ENCODE measurements at regions not wholly inside any gene's neighbourhood (a gene's known extent, or its start where the extent isn't known, plus 50 kb on each side); places are given as distances from the start of the nearest gene placed in this dataset.

DNA sequence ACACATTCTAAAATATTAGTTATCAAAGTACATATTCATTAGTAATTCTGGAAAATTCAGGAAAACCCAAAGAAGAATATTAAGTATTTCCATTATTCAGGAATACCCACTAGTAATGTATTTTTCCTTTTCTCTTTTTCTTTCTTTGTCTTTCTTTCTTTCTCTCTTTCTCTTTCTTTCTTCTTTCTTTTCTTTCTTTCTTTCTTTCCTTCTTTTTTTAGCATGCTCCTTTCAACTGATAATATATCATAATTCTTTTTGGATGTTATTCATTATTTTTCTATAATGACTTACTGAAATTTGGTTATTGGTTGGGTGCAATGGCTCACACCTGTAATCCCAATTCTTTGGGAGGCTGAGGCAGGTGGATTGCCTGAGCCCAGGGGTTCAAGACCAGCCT is 175.6 kb upstream of the RAB4A start:
- H3K27ac Mint-ChIP-seq, result no peak overlapping the region
- no peaks in the 10 kb centered on the region for H3K9me3 Mint-ChIP-seq

DNA sequence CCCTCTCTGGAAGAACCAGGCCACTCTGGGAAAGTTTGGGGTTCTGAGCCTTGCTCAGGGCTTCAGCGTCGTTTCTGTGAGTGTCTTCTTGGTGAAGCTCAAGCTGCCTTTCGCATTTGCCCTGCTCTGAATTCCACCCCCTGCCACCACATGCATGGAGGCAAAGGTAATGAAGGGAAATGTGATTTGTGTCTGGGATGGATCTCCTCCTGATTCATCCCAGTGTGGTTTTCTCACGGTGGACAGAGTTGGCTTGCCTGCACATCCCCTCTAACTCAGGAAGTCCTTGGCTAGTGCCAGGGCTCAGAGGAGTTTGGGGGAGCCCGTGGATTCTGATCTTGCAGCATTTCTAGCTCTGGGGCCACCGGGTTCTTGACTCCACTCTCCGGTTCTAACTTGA is 173.6 kb upstream of the RAB4A start:
- no peaks in the 10 kb centered on the region for H3K9me3 Mint-ChIP-seq
- ATAC-seq (no peak), DNase-seq (ENCODE audit: low spot score in 2 of 2) (no peak)
- H3K27ac Mint-ChIP-seq, result no peak overlapping the region
- no peaks in the 10 kb centered on the region for H3K36me3 Mint-ChIP-seq
- no peak overlapping the region for H3K4me3 Mint-ChIP-seq
- peaks cover 3% of the 10 kb centered on the region for H3K4me1 Mint-ChIP-seq

More for the DNA sequence above, 175.6 kb upstream of the RAB4A start:
- Mint-ChIP-seq H3K4me3 (no peak overlapping the region), H3K36me3 (no peaks in the 10 kb centered on the region), H3K4me1 (no peaks in the 10 kb centered on the region)
- ATAC-seq, result no peak
- DNase-seq (ENCODE audit: low spot score in 2 of 2), result no peak

DNA sequence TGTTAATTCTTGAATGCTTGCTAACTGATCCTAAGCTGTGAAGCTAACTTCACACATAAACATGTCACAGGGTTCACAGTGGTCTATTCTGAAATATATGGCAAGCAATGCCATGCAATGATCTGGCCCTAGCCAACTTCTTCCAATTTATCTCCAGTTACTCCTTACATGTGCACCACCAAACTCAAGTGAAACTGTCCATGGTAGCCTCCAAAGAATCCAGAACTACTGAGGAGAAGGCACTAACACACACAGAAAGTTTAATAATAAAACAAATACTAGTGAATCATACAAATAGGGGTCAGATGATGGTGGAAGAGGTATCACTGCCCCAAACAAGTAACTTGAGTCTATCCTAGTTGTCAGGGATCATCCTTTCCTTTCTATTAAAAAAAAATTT is 172.6 kb upstream of the RAB4A start:
- Mint-ChIP-seq H3K4me1 (peaks cover 6% of the 10 kb centered on the region), H3K27ac (no peak overlapping the region), H3K36me3 (no peaks in the 10 kb centered on the region), H3K9me3 (no peaks in the 10 kb centered on the region), H3K4me3 (no peak overlapping the region)
- no peak for ATAC-seq
- no peak for DNase-seq (ENCODE audit: low spot score in 2 of 2)

DNA sequence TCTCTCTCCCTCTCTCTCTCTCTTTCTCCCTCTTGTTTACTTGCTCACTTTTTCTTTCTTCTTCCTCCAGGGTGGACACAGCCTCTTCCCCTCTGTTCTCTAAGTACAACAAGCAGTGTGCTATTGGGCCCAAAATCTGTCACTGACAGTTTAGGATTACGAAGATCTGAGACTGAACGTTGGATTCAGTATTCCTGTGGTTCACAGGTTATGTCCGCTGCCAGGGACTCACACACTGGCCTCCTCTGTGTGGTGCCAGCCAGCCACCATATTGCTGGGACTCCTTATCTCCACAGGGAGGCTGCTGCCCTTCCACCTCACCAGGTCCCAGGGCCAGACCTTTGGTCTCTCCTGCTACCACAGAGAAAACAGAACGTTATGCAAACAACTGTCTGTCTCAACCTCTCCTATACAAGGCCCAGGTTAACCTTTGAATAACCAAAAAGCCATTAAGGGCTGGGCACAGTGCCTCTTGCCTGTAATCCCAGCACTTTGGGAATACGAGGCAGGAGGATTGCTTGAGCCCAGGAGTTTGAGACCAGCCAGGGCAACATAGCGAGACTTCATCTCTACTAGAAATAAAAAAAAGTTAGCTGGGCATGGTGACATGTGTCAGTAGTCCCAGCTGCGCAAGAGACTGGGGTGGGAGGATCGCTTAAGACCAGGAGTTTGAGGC is 171.9 kb upstream of the RAB4A start:
- peaks cover 6% of the 10 kb centered on the region for H3K4me1 Mint-ChIP-seq
- H3K4me3 Mint-ChIP-seq, result no peak overlapping the region
- no peaks in the 10 kb centered on the region for H3K9me3 Mint-ChIP-seq
- H3K27ac Mint-ChIP-seq, result no peak overlapping the region
- no peaks in the 10 kb centered on the region for H3K36me3 Mint-ChIP-seq
- DNase-seq (ENCODE audit: low spot score in 2 of 2) (no peak), ATAC-seq (no peak)

DNA sequence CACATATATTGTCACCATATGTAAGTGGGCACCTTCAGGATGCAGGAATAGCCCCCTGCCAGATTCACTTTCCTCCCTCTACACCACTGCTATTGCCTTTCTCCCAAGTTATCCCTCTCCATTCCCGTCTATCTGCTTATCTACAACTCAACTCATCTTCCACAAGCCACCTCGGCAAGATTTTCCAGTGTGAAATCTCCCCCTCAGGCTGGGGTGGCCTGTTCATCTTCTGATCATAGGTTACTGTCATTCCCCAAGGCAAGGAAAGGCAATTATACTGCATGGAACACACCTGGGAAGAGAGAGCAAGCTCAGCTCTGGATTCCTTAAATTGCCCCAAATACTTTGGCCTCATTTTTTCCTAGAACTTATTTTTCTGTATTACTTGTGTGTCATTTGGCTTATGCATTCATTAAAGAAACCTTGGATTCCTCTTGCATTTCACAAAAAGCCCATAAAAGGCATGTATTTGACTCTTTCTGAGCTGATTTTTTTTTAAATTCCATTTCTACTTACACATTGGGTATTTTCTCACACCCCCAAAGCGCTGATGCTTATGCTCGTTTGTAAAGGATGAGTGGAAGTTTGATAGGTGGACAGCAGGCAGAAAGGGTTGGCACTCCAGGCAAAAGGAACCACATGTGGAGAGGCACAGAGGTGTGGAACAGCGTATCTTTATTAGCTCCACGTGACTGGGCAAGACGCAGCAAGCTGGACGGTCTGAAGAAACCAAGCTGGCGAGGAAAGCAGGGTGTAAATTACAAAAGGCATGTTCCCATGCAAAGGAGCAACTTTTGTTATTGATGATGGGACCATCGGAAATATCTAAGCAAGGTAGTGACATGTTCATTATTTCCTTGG is 169.7 kb upstream of the RAB4A start:
- no peak for ATAC-seq
- no peaks in the 10 kb centered on the region for H3K9me3 Mint-ChIP-seq

DNA sequence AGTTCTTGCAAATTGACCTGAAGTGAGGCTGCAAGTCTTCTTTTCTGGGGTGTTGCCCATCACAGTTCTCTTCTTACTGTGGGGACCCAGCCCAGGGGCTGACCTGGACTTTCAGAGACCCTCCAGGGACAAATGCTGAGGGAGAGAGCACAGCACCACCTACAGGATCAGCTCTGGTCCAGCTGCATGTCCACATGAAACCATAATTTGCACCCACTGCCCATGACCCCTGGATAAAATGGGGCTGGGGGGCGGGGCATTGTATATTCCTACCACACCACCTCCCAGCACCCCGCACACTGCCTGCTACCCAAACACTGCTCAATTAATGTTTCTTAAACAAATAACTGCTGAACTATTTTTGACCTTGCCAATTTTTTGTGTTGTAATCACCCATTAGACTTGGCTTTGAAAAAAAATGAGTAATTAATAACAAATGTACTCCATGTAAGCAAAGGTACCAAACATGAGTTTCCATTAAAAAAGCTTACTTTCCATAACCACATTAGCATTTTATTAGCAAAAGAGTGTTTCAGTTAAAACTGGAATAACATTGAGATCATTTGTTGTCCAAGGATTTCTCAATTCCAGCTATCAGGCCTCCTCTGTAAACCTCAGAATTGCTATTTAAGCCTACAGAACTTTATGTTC is 168.0 kb upstream of the RAB4A start:
- Mint-ChIP-seq H3K4me1 (peaks cover 14% of the 10 kb centered on the region), H3K9me3 (no peaks in the 10 kb centered on the region), H3K4me3 (no peak overlapping the region), H3K27ac (no peak overlapping the region), H3K36me3 (no peaks in the 10 kb centered on the region)
- no peak for DNase-seq (ENCODE audit: low spot score in 2 of 2)
- no peak for ATAC-seq

More for the DNA sequence above, 169.7 kb upstream of the RAB4A start:
- H3K4me1 Mint-ChIP-seq, result peaks cover 6% of the 10 kb centered on the region
- H3K36me3 Mint-ChIP-seq, result no peaks in the 10 kb centered on the region
- H3K27ac Mint-ChIP-seq, result no peak overlapping the region
- no peak overlapping the region for H3K4me3 Mint-ChIP-seq
- no peak for DNase-seq (ENCODE audit: low spot score in 2 of 2)

DNA sequence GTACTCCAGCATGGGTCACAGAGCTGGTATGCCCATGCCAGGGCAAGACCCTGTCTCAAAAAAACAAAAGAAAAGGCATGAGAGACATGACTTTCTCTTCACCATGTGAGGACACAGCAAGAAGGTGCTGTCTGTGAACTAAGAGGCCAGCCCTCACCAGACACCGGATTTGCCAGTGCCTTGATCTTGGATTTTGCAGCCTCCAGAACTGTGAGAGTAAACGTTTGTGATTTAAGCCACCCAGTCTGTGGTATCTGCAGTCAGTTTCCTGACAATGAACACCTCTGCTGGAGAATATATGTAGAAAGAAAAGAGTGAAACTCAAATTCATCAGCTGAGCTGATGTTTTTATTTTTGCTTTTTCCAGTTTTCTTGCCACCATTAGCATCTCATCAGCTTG is 166.3 kb upstream of the RAB4A start:
- Mint-ChIP-seq H3K36me3 (no peaks in the 10 kb centered on the region), H3K9me3 (no peaks in the 10 kb centered on the region), H3K4me3 (no peak overlapping the region), H3K27ac (no peak overlapping the region), H3K4me1 (peaks cover 23% of the 10 kb centered on the region)
- DNase-seq (ENCODE audit: low spot score in 2 of 2) (no peak), ATAC-seq (no peak)

DNA sequence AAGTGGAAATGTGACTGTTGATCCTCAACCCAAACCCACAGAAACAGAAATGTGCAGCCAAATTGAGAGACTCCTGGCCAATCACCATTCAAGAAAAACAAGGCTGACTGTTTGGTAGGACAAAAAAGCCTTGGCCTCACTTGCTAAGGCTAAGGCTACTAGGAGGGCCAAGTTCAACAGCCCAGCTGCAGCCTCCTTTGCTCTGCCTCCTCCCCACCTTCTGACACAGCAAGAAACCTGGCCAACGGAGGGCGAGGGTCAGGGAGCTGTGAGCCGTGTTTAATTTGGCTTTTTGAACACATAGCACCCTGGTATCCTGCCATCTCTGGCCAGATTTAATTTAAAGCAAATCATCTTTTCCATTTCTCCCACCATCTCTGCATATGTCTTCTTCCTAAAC is 165.8 kb upstream of the RAB4A start:
- ATAC-seq, result no peak
- no peaks in the 10 kb centered on the region for H3K9me3 Mint-ChIP-seq
- no peak for DNase-seq (ENCODE audit: low spot score in 2 of 2)
- no peak overlapping the region for H3K27ac Mint-ChIP-seq
- no peak overlapping the region for H3K4me3 Mint-ChIP-seq
- H3K36me3 Mint-ChIP-seq, result no peaks in the 10 kb centered on the region
- peaks cover 23% of the 10 kb centered on the region for H3K4me1 Mint-ChIP-seq

DNA sequence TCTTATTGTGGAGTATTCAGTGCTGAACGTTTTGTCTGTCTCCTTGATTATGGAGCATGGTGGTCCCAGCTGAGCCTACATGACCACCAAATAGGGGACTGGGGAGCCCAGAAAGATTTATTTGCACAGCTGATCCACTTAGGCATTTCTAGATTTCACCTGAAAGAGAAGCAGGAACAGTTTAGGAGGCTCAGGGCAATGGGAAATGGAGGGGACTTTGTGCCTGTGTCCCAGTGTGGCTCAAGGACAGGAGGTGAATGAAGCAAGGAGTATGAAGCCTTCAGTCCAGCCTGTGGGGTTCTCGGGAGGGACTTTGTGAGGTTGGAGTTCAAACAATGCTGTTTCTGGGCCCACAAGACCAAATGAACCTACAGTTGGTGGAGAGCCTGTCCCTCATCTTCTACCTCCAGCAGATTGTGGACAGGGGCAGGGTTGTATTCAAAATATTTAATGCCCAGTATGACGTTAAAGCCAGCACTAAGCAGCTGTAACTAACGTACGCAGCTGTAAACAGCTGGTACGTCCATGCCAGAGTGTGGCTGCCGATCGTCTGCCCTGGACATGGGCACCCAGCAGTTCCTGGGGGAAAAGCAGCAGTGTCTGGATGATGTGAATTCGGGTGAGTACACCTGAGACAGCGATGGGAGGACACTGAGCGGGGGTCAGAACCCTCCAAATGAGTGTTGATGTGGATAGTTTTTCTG is 164.9 kb upstream of the RAB4A start:
- Mint-ChIP-seq H3K9me3 (no peaks in the 10 kb centered on the region), H3K27ac (no peak overlapping the region)
- no peak for ATAC-seq

DNA sequence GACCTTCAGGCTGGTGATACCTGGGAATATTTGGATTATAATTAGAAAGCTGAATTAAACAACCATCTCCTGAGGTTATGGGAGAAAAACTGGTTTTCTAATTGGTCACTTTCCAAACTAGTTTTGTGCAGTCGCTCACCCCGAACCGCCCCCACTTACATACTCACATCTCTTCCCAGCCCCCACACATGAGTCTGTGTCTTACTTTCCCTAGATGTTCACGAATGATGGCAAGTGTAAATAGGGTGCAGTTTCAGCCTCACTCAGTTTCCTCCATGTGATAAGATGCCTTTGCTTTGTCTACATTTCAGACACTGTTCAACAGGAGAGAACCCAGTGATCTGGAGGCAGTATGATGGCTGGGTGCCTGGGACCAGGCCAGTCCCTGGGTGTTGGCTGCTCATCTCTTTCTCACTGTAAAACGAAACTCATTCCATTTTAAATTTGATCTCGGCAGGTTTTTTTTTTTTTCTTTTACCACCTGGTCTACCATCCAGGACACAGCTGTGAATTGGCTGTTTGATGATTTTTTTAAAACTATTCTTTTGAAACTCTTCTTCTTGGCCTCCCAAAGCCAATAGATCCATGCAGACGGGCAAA is 164.3 kb upstream of the RAB4A start:
- Mint-ChIP-seq H3K9me3 (no peaks in the 10 kb centered on the region), H3K27ac (no peak overlapping the region), H3K4me3 (no peak overlapping the region), H3K36me3 (no peaks in the 10 kb centered on the region), H3K4me1 (peaks cover 23% of the 10 kb centered on the region)
- DNase-seq (ENCODE audit: low spot score in 2 of 2) (no peak), ATAC-seq (no peak)

More for the DNA sequence above, 164.9 kb upstream of the RAB4A start:
- no peaks in the 10 kb centered on the region for H3K36me3 Mint-ChIP-seq
- DNase-seq (ENCODE audit: low spot score in 2 of 2), result no peak
- H3K4me3 Mint-ChIP-seq, result no peak overlapping the region
- H3K4me1 Mint-ChIP-seq, result peaks cover 23% of the 10 kb centered on the region

DNA sequence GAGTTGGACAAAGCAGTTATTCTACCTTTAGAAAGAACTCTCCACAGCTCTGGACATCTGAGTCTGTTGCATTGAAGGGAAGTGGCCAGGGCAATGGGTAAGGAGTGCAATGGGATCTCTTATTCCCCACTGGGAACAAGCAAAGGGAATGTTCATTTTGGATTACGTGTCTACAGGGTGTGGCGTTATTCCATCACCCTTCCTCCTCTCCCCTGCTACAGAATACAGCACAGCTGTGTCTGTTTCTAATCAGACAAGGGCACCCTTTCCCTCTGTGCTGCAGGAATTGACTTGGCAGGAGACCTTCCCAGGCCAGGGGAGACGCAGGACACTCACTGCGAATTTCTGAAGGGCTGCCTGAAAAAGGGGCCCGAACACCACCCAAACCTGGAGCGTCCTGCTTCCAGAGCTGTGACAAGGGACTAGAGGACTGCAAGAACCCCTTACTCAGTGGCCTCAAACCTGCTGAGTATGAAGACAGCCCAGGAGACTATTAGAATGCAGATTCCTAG is 163.6 kb upstream of the RAB4A start:
- Mint-ChIP-seq H3K27ac (no peak overlapping the region), H3K4me3 (no peak overlapping the region), H3K4me1 (peaks cover 19% of the 10 kb centered on the region), H3K9me3 (no peaks in the 10 kb centered on the region), H3K36me3 (no peaks in the 10 kb centered on the region)
- no peak for DNase-seq (ENCODE audit: low spot score in 2 of 2)
- ATAC-seq, result no peak

DNA sequence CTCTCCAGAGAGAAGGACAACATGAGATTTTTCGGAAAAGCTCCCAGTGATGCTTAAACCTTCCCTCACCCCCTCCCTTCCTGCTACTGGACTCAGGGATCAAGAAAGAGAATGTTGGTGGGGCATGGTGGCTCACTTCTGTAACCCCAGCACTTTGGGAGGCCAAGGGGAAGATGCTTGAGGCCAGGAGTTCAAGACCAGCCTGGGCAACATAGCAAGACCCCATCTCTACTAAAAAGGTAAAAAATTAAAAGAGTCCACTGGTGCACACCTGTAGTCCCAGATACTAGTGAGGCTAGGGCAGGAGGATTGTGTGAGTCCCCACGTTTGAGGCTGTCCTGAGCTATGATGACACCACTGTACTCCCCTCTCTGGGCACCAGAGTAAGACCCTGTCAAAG is 162.9 kb upstream of the RAB4A start:
- no peaks in the 10 kb centered on the region for H3K9me3 Mint-ChIP-seq
- no peaks in the 10 kb centered on the region for H3K36me3 Mint-ChIP-seq
- DNase-seq (ENCODE audit: low spot score in 2 of 2), result no peak
- no peak for ATAC-seq
- H3K4me1 Mint-ChIP-seq, result peaks cover 17% of the 10 kb centered on the region
- H3K4me3 Mint-ChIP-seq, result no peak overlapping the region
- H3K27ac Mint-ChIP-seq, result no peak overlapping the region

DNA sequence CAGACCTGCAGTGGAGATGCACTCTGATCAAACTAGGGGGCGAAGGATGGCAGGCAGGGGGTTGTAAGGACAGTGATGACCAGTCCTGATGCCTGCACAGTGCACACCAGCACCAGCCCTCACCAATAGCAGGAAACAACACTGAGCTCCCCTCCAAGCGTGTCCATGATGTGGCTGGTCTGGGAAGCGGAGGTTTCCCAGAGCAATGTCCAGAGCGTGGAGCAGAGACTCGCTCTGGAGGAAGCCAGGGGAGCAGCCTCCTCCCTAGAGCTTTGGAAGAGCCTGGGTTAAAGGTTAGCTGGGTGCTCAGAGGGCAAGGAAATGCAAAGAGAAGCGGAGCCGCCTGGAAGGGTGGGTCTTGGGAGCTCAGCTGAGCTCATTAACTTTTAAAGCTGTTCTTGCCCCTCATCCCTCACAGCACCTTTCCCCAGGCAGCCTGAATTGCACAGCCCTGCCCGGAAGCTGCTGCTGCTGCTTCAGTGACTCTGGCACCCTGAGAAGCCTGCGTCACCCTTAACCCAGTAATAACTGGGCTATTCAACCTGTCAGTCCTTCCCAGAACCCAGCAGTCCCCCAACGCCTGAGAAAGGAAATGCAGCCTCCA is 162.2 kb upstream of the RAB4A start:
- H3K27ac Mint-ChIP-seq, result no peak overlapping the region
- peaks cover 17% of the 10 kb centered on the region for H3K4me1 Mint-ChIP-seq

DNA sequence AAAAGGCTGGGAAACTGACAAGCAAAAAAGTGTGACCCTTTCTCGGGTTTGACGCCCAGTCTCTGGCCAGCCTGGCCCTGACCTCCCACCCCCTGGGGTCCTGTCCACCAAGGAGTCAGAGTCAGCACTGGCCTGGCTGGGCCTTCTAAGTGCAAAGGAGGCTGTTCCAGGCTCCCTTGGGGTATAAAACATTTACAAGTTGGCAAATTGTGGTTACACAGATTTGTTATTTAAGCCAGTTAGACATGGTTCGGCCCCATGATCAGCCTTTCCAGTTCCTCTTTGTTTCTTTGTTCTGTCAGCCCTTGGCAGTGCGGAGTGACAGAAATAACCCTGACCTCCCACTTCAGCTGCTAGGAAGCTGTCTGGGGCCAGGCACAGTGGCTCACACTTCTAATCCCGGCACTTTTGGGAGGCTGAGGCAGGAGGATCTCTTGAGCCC is 161.6 kb upstream of the RAB4A start:
- Mint-ChIP-seq H3K27ac (no peak overlapping the region), H3K4me3 (no peak overlapping the region), H3K9me3 (no peaks in the 10 kb centered on the region), H3K36me3 (no peaks in the 10 kb centered on the region), H3K4me1 (peaks cover 17% of the 10 kb centered on the region)
- DNase-seq (ENCODE audit: low spot score in 2 of 2) (no peak), ATAC-seq (no peak)

More for the DNA sequence above, 162.2 kb upstream of the RAB4A start:
- Mint-ChIP-seq H3K4me3 (no peak overlapping the region), H3K36me3 (no peaks in the 10 kb centered on the region), H3K9me3 (no peaks in the 10 kb centered on the region)
- no peak for ATAC-seq
- DNase-seq (ENCODE audit: low spot score in 2 of 2), result no peak

Measured in stimulated activated effector memory CD8-positive, alpha-beta T cell treated with anti-CD3 and anti-CD28 coated beads, Interleukin-12 subunit alpha, Interleukin-12 subunit beta, amount 100 ng/mL, for 72 hours (primary cell).